Peyer's patch (tissue), 4 donors: ENCODE measurements at regions not wholly inside any gene's neighbourhood (a gene's known extent, or its start where the extent isn't known, plus 50 kb on each side); places are given as distances from the start of the nearest gene placed in this dataset.

ENCODE experiments used
- CTCF ChIP-seq, 6 experiments: fragments of 450-650 bp in 4 of 6; fragments of 200-600 bp in 2 of 6; sonication (generic) in 1 of 6; IDR thresholded peaks; one replicate each; pipeline ENCODE4 v1.5.1; 2017 to 2019; ENCODE audit warnings: antibody characterized with exemption in 6 of 6, mild to moderate bottlenecking in 3 of 6, moderate library complexity in 1 of 6
- POLR2A ChIP-seq, 2 donors: fragments of 450-650 bp; IDR thresholded peaks; one replicate each; pipeline ENCODE4 v1.5.1; 2017; ENCODE audit warnings: antibody characterized with exemption in 2 of 2, mild to moderate bottlenecking in 2 of 2, moderate library complexity in 2 of 2

GRCh38 chr3:43217206-43217605 lies 69.1 kb upstream of the SNRK start:
- TF ChIP-seq CTCF (IDR thresholded peaks at IDR 0.05) (no peak), POLR2A (IDR thresholded peaks at IDR 0.05) (no peak)
